SU-DHL-6 (cell line): ENCODE measurements at regions not wholly inside any gene's neighbourhood (a gene's known extent, or its start where the extent isn't known, plus 50 kb on each side); places are given as distances from the start of the nearest gene placed in this dataset.
"Not testable (repeated sequence)": the region's sequence is repeated elsewhere in the genome, so short reads cannot be mapped to it uniquely, and the experiment has no call there.

Experiments
- CTCF ChIP-seq: fragments of 200-600 bp; sonication (generic); IDR thresholded peaks from one replicate; pipeline ENCODE4 v1.5.1; 2017; ENCODE audit warnings: antibody characterized with exemption, mild to moderate bottlenecking, low read length, moderate library complexity; ENCODE audit not compliant: insufficient read depth, poor library complexity, severe bottlenecking
- EZH2phosphoT487 ChIP-seq: fragments of 200-600 bp; sonication (generic), shearing (Covaris generic); conservative IDR thresholded peaks from 2 replicates; pipeline ENCODE4 v1.6.1; 2018; ENCODE audit warnings: mild to moderate bottlenecking, antibody characterized with exemption, low read length, moderate library complexity, mixed read lengths

DNA sequence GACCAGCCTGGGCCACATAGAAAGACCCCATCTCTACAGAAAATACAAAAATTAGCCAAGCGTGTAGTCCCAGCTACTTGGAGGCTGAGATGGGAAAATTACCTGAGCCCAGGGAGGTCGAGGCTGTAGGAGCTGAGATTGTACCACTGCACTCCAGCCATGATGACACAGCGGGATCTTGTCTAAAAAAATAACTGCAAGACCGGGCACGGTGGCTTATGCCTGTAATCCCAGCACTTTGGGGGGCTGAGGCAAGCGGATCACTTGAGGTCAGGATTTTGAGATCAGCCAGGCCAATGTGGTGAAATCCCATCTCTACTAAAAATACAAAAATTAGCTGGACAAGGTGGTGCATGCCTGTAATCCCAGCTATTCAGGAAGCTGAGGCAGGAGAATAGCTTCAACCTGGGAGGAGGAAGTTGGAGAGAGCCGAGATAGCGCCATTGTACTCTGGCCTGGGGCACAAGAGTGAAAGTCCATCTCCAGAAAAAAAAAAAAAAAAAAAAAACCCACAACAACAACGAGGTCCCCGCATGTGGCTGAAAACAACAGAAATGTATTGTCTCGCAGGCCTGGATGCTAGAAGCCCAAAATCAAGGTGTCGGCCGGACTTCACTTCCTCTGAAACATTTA, 50.7 kb upstream of the DEFB108B start:
- TF ChIP-seq EZH2phosphoT487, CTCF: not testable (repeated sequence)
